ENCODE measurements at regions not wholly inside any gene's neighbourhood (a gene's known extent, or its start where the extent isn't known, plus 50 kb on each side); places are given as distances from the start of the nearest gene placed in this dataset.

GRCh38 chr14:56745097-56745496 is 65.2 kb downstream of the OTX2 start:
- Histone ChIP-seq H3K27me3 (ENCODE audit: control insufficient read depth, insufficient read depth, low read length) (no peaks in the 10 kb centered on the region), H3K4me1 (ENCODE audit: control insufficient read depth in 2 of 3, insufficient read depth in 2 of 3, low read depth in 1 of 3, low read length in 3 of 3) (no peaks in the 10 kb centered on the region), H3K9ac (ENCODE audit: low read length in 3 of 3) (no peak overlapping the region), H3K27ac (ENCODE audit: low read depth in 2 of 2, low read length in 2 of 2) (no peak overlapping the region), H3K36me3 (ENCODE audit: control insufficient read depth in 2 of 3, insufficient read depth in 3 of 3, low read length in 3 of 3) (no peaks in the 10 kb centered on the region), H3K4me3 (ENCODE audit: low read length in 3 of 3) (no peak overlapping the region), H3K9me3 (ENCODE audit: control insufficient read depth in 2 of 3, insufficient read depth in 1 of 3, low read length in 3 of 3) (no peaks in the 10 kb centered on the region)
- FAIRE-seq, result no peak
- peak in 3 of 5 donors; percentile 31 to 48 (median 44) for DNase-seq
- intact Hi-C loops (cut with DNase I), result no loop called here
- no peak for TF ChIP-seq CTCF (IDR thresholded peaks at IDR 0.05; ENCODE audit: borderline replicate concordance, extremely low read depth, insufficient read depth)

GRCh38 chr14:56744016-56744415 is 66.3 kb downstream of the OTX2 start:
- FAIRE-seq (no peak), DNase-seq (no peak)
- Histone ChIP-seq H3K9me3 (ENCODE audit: control insufficient read depth in 2 of 3, insufficient read depth in 1 of 3, low read length in 3 of 3) (no peaks in the 10 kb centered on the region), H3K27me3 (ENCODE audit: control insufficient read depth, insufficient read depth, low read length) (no peaks in the 10 kb centered on the region), H3K9ac (ENCODE audit: low read length in 3 of 3) (no peak overlapping the region), H3K4me3 (ENCODE audit: low read length in 3 of 3) (no peak overlapping the region), H3K27ac (ENCODE audit: low read depth in 2 of 2, low read length in 2 of 2) (peak overlapping the region in 1 of 2 donors; percentile 32), H3K4me1 (ENCODE audit: control insufficient read depth in 2 of 3, insufficient read depth in 2 of 3, low read depth in 1 of 3, low read length in 3 of 3) (no peaks in the 10 kb centered on the region), H3K36me3 (ENCODE audit: control insufficient read depth in 2 of 3, insufficient read depth in 3 of 3, low read length in 3 of 3) (no peaks in the 10 kb centered on the region)
- intact Hi-C loops (cut with DNase I), result no loop called here
- TF ChIP-seq CTCF (IDR thresholded peaks at IDR 0.05; ENCODE audit: borderline replicate concordance, extremely low read depth, insufficient read depth), result no peak

- Histone ChIP-seq H3K36me3 (ENCODE audit: control insufficient read depth in 2 of 3, insufficient read depth in 3 of 3, low read length in 3 of 3) (no peaks in the 10 kb centered on the region), H3K4me3 (ENCODE audit: low read length in 3 of 3) (no peak overlapping the region), H3K9ac (ENCODE audit: low read length in 3 of 3) (no peak overlapping the region), H3K9me3 (ENCODE audit: control insufficient read depth in 2 of 3, insufficient read depth in 1 of 3, low read length in 3 of 3) (no peaks in the 10 kb centered on the region), H3K27ac (ENCODE audit: low read depth in 2 of 2, low read length in 2 of 2) (no peak overlapping the region), H3K27me3 (ENCODE audit: control insufficient read depth, insufficient read depth, low read length) (no peaks in the 10 kb centered on the region), H3K4me1 (ENCODE audit: control insufficient read depth in 2 of 3, insufficient read depth in 2 of 3, low read depth in 1 of 3, low read length in 3 of 3) (no peaks in the 10 kb centered on the region)
- FAIRE-seq (no peak), DNase-seq (no peak)
- intact Hi-C loops (cut with DNase I), result no loop called here
- TF ChIP-seq CTCF (IDR thresholded peaks at IDR 0.05; ENCODE audit: borderline replicate concordance, extremely low read depth, insufficient read depth), result no peak
These were observed 67.8 kb downstream of the OTX2 start for GRCh38 chr14:56742391-56742878.

GRCh38 chr14:56741325-56741724 is 69.0 kb downstream of the OTX2 start:
- DNase-seq (no peak), FAIRE-seq (no peak)
- H3K4me1 ChIP-seq (ENCODE audit: control insufficient read depth in 2 of 3, insufficient read depth in 2 of 3, low read depth in 1 of 3, low read length in 3 of 3), result no peaks in the 10 kb centered on the region
- H3K36me3 ChIP-seq (ENCODE audit: control insufficient read depth in 2 of 3, insufficient read depth in 3 of 3, low read length in 3 of 3), result no peaks in the 10 kb centered on the region
- H3K9me3 ChIP-seq (ENCODE audit: control insufficient read depth in 2 of 3, insufficient read depth in 1 of 3, low read length in 3 of 3), result no peaks in the 10 kb centered on the region
- H3K27ac ChIP-seq (ENCODE audit: low read depth in 2 of 2, low read length in 2 of 2), result no peak overlapping the region
- intact Hi-C loops (cut with DNase I), result no loop called here
- no peak overlapping the region for H3K9ac ChIP-seq (ENCODE audit: low read length in 3 of 3)
- TF ChIP-seq CTCF (IDR thresholded peaks at IDR 0.05; ENCODE audit: borderline replicate concordance, extremely low read depth, insufficient read depth), result no peak
- no peaks in the 10 kb centered on the region for H3K27me3 ChIP-seq (ENCODE audit: control insufficient read depth, insufficient read depth, low read length)
- no peak overlapping the region for H3K4me3 ChIP-seq (ENCODE audit: low read length in 3 of 3)

Measured in kidney (tissue), 13 donors.